ENCODE measurements at regions not wholly inside any gene's neighbourhood (a gene's known extent, or its start where the extent isn't known, plus 50 kb on each side); places are given as distances from the start of the nearest gene placed in this dataset.

DNA sequence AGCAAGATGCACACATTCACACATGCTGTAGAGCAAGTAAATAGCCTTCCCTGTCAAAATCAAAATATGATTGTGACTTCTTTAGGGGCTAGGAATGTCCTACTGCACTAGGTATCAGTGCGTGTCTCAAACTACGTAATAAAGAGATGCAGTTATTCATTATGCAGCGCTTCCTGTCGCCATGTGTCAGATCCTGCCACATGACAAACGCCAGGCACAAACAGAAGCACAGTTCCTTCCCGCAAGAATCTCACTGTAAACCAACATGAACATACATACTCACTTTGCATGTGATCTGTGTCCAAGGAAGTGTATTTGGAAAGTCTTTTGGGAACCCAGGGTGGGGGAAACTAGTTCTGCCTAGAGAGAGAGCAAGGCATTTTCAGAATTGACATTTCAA, 599.9 kb downstream of the RNF144A start:
- TF ChIP-seq, protein P1, sequence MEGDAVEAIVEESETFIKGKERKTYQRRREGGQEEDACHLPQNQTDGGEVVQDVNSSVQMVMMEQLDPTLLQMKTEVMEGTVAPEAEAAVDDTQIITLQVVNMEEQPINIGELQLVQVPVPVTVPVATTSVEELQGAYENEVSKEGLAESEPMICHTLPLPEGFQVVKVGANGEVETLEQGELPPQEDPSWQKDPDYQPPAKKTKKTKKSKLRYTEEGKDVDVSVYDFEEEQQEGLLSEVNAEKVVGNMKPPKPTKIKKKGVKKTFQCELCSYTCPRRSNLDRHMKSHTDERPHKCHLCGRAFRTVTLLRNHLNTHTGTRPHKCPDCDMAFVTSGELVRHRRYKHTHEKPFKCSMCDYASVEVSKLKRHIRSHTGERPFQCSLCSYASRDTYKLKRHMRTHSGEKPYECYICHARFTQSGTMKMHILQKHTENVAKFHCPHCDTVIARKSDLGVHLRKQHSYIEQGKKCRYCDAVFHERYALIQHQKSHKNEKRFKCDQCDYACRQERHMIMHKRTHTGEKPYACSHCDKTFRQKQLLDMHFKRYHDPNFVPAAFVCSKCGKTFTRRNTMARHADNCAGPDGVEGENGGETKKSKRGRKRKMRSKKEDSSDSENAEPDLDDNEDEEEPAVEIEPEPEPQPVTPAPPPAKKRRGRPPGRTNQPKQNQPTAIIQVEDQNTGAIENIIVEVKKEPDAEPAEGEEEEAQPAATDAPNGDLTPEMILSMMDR (IDR thresholded peaks at IDR 0.05; ENCODE audit: low read depth, low read length, poor library complexity, severe bottlenecking): no peak
- TF ChIP-seq EZH2phosphoT487 (IDR thresholded peaks at IDR 0.05; ENCODE audit: borderline replicate concordance, low read length): no peak

Data from DOHH2 (cell line).